ENCODE measurements at regions not wholly inside any gene's neighbourhood (a gene's known extent, or its start where the extent isn't known, plus 50 kb on each side); places are given as distances from the start of the nearest gene placed in this dataset.

GRCh38 chr15:31474059-31474868 is 147.6 kb downstream of the KLF13 start:
- no peak overlapping the region for H3K4me3 ChIP-seq (replicated peaks; ENCODE audit: low read depth, low read length)
- no peak for DNase-seq (ENCODE audit: low read depth)
- TF ChIP-seq CTCF (IDR thresholded peaks at IDR 0.05; ENCODE audit: low read length, missing control alignments), result no peak

GRCh38 chr15:31476236-31476810 is 149.7 kb downstream of the KLF13 start:
- DNase-seq (ENCODE audit: low read depth), result no peak
- H3K4me3 ChIP-seq (replicated peaks; ENCODE audit: low read depth, low read length), result no peak overlapping the region
- no peak for TF ChIP-seq CTCF (IDR thresholded peaks at IDR 0.05; ENCODE audit: low read length, missing control alignments)

GRCh38 chr15:31476866-31477265 is 150.2 kb downstream of the KLF13 start:
- no peak for TF ChIP-seq CTCF (IDR thresholded peaks at IDR 0.05; ENCODE audit: low read length, missing control alignments)
- no peak for DNase-seq (ENCODE audit: low read depth)
- no peak overlapping the region for H3K4me3 ChIP-seq (replicated peaks; ENCODE audit: low read depth, low read length)

DNA sequence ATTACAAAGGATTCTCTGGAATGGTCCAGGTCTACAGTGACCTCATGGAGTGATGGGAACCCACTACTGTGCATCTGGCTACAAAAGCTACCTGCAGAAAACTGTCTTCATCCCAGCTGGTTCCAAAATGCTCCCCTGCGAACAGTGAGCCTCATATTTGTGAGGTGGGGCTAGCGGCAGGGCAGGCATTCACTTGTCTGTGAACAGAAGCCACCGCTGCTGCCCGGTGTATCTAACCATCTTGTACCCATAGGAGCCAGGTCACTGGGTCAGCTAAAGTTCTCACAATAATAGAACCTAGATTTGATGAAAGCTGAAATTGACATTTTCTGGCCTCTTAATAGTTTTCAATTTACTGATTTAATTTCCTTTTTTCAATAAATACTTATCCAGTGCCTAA is 150.7 kb downstream of the KLF13 start:
- H3K4me3 ChIP-seq (replicated peaks; ENCODE audit: low read depth, low read length), result no peak overlapping the region
- no peak for TF ChIP-seq CTCF (IDR thresholded peaks at IDR 0.05; ENCODE audit: low read length, missing control alignments)
- DNase-seq (ENCODE audit: low read depth), result no peak

GRCh38 chr15:31477851-31478701 is 151.4 kb downstream of the KLF13 start:
- DNase-seq (ENCODE audit: low read depth), result no peak
- no peak overlapping the region for H3K4me3 ChIP-seq (replicated peaks; ENCODE audit: low read depth, low read length)
- no peak for TF ChIP-seq CTCF (IDR thresholded peaks at IDR 0.05; ENCODE audit: low read length, missing control alignments)

DNA sequence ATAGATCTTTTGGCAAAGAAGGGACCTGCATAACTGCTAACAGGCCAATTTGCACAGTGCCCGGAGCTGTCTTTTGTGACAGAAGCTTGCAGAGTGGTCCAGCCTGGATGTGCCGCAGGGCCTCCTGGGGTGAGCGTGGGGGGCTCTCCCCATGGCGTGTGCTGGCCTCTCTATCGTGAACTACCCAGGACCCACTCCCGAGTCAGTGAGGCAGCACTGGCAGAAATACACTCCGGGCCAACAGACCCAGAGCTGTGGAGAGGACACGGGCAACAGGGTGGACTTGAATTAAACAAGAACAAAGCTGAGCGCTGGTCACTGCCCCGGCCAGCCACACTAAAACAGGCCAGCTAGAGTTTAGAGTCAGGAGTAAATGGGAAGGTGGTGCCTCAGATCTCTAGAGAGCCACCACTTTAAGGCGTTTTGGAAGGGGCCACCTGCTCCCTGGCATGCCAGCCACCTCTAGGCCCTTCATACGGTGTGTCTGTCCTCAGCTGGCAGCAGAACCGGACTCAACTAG is 152.1 kb downstream of the KLF13 start:
- H3K4me3 ChIP-seq (replicated peaks; ENCODE audit: low read depth, low read length), result no peak overlapping the region
- DNase-seq (ENCODE audit: low read depth), result no peak
- no peak for TF ChIP-seq CTCF (IDR thresholded peaks at IDR 0.05; ENCODE audit: low read length, missing control alignments)
